Fibroblast of the aortic adventitia (primary cell): ENCODE measurements at regions not wholly inside any gene's neighbourhood (a gene's known extent, or its start where the extent isn't known, plus 50 kb on each side); places are given as distances from the start of the nearest gene placed in this dataset.
A peak's percentile ranks its signal among the peaks of the same experiment; 100 is the strongest.

Source experiments
- DNase-seq: peaks from one replicate; pipeline ENCODE4 v3.0.0-alpha.2; 2010; ENCODE audit warnings: low read depth
- H3K4me3 ChIP-seq: 2 replicates; pipeline ENCODE4 v1.5.1; 2011; ENCODE audit warnings: low read depth, mild to moderate bottlenecking, control low read depth, low read length, moderate library complexity
- CTCF ChIP-seq: IDR thresholded peaks from 2 replicates; pipeline ENCODE4 v1.5.1; 2011; ENCODE audit warnings: mild to moderate bottlenecking, low read length, control low read depth, inconsistent platforms; ENCODE audit not compliant: insufficient read depth

DNA sequence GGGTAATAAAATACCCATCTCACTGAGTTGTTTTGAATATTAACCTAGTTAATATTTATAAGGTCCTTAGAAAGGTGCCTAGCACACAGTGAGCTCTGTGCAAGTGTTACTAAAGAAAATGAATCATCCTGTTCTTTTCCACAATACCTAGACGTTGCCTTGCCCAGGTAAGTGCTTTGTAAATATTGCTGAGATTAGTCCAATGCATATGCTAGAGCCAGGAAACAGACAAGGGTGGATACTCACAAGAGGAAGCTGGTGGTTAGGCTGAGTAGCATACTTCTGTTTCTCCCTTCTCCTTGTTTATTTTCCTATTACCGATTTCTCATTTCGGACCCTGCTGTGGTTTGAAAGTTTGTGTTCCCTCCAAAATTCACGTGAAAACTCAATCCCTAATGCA lies 58.1 kb upstream of the BARX2 start:
- TF ChIP-seq CTCF, result no peak
- no peak for DNase-seq
- H3K4me3 ChIP-seq, result no peak overlapping the region

DNA sequence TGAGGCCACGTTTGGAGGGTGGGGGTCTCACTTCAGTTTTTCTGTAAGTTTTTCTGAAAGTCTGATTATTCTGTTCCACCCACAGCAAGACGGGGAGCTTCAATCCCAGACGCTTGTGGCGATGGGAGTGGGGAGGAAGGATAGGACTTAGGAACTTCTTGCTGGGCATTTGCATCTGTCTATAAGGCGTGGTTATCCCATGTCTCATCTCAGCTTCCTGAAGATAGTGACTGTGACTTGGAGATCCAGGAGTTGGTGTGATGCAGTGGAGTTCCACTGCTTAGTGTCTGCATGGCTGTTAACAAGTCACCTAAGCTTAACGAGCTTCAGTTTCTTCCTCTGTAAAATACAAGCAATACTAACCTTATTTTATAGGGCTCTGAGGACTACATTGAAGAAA lies 58.9 kb upstream of the BARX2 start:
- H3K4me3 ChIP-seq, result no peak overlapping the region
- TF ChIP-seq CTCF, result no peak
- DNase-seq, result no peak

DNA sequence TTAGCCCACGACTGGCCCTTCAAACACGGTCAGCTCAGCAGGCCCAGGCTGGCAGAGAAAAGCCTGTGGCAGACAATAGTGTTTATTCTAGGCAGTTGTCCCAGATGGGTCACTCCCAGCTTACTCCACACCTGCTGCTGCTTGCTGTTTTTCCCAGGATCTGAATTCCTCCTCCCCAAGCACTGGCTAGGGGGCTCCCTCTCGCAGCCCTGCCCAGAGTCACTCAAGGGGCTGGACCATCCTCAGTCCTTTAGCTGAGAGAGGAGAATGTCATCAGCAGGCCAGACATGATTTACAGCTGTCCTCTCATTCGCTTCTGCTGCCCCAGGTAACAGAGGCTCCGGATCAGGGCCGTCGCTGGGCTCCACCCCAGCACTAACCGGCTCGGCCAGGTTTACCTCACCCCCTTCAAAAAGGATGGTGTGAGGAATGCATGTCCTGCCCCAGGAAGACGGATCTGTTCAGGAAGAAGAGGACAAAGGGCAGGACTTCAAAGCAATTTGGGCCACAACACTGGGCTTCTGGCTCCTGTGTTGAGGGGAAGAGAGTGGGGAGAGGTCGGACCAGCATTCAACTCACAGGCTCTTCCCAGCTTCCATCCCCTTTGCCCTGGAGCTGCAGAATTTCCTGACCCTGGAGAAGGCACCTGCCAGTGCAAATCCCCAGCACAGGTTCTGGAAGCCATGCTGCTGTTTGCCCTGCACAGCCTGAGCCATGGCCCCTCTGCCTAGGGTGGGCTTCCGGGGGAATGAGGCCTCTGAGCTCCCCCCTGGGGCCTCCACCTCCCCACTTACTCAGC lies 59.7 kb upstream of the BARX2 start:
- no peak for TF ChIP-seq CTCF
- no peak overlapping the region for H3K4me3 ChIP-seq
- DNase-seq, result no peak

DNA sequence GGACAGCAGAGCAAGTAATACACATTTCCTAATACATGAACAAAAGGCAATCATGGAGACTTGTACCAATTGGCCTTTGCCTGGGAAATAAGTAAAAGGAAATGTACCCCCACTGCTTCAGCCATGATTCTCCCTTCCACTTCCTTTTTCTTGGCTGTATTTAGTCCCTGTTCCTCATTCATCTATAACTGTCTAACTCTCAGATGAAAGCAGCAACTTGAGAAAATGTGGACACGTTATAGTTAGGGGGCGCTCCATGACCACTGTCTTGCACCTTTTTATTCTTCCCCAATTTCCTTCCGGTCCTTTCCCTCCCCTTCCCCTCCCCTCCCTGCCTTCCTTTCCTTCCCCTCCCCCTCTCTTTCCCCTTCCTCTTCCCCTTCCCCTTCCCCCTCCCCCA lies 61.3 kb upstream of the BARX2 start:
- no peak overlapping the region for H3K4me3 ChIP-seq
- no peak for TF ChIP-seq CTCF
- DNase-seq, result no peak

GRCh38 chr11:129313541-129314297 lies 61.9 kb upstream of the BARX2 start:
- TF ChIP-seq CTCF, result no peak
- H3K4me3 ChIP-seq, result no peak overlapping the region
- peak; percentile 49 for DNase-seq

- peak; percentile 22 for DNase-seq
- peak overlapping the region; percentile 23 for H3K4me3 ChIP-seq
- TF ChIP-seq CTCF, result no peak
Measured at GRCh38 chr11:129312730-129313503, 62.7 kb upstream of the BARX2 start.
